Stimulated activated CD8-positive, alpha-beta memory T cell treated with anti-CD3 and anti-CD28 coated beads, Interleukin-12 subunit alpha, Interleukin-12 subunit beta, amount 100 ng/mL, for 4 hours (primary cell): ENCODE measurements at regions not wholly inside any gene's neighbourhood (a gene's known extent, or its start where the extent isn't known, plus 50 kb on each side); places are given as distances from the start of the nearest gene placed in this dataset.
"Not testable (repeated sequence)": the region's sequence is repeated elsewhere in the genome, so short reads cannot be mapped to it uniquely, and the experiment has no call there.

Source experiments
- DNase-seq: peaks from one replicate; pipeline ENCODE4 v3.0.0-alpha.2; 2020; ENCODE audit warnings: low read depth

DNA sequence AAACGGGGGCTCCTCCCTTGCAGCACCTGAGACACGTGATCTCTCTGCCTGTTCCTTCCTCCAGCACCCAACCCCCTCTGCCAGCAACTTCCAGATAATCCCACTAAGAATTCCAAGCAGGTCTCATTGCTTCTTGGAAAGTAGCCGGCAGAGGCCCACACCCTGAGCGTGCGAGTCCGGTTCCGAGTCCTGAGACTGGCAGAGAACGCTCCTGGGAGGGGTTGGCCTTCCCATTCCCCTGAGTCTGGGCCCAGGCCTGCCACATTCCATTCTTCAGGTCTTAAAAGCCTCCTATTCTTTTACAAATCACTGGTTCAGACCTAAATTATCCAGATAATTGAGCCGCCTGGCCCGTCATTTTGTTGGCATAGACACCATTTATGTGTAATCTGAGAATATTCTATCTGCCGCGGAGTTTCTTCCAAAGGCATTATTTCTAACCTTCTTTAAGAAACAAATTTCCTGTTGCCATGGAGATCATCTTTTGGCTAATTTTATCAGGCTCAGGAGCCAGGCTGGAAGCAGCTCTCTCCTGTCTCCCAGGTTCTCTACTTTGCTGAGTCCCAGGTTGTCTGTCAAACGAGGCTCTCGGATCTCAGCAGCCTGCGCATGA is 165.4 kb downstream of the MYCN start:
- no peak for DNase-seq

- no peak for DNase-seq
These were observed 164.8 kb downstream of the MYCN start for GRCh38 chr2:16104949-16105668.

DNA sequence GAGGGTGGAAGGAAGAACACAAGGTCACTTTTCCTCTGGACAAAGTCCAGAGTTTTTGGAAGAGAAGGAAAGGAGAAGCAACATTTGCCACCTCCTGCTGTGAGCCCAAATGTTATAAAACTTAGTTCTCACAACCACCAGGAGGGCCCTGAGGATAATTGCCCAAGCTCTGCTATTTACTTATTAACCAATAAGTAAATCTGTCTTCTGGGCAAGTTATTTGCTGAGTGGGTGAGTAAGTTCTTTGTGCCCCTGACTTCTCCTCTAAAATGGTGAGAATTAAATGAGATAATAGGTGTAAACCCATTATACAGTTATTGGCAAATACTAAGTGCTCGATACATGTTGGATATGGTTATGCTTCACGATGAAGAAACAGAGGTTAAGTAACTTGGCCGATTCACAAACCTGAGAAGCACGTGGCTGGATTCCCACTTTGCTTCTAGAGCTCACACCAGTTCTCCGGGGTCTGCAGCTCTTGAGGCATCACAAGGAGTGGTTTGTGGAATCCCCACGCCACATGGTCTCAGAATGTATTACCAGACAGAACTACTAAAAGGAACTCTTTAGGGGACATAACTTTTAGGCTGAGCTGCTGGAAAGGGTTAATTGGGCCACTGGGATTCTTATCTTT is 164.1 kb downstream of the MYCN start:
- no peak for DNase-seq

DNA sequence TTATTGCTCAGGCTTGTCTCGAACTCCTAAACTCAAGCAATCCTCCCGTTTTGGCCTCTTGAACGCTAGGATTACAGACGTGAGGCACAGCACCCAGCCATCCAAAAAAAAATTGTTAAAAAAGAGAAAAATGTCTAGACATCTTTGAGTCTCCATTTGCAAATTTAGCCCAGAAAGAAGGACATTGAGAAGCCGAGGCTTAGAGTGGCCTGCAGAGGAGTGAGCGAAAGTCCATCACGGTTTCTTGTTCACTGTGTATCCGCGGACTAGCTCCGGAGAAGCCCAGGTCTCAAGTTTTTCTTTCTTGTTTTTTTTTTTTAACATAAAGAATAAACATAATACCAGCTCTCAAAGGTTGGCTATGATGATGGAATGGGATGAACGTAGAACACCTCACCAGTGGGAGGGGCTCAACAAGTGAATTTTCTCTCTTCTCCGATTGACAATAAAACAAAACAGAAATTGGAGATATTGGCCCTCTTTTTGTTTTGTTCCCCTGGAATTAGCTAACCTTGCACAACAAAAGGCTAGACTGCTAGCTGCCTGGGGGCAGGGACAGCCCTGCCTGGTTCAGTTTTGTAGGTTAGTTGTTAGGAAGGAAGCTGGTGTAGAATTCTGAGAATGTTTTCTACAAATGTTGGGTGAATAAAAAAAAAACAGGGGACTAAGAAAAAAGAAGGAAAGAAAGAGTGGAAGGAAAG is 163.4 kb downstream of the MYCN start:
- DNase-seq, result no peak

GRCh38 chr2:16102976-16103380 is 162.6 kb downstream of the MYCN start:
- no peak for DNase-seq

GRCh38 chr2:16102358-16102975 is 162.1 kb downstream of the MYCN start:
- DNase-seq, result no peak

- DNase-seq, result no peak
These were observed 160.8 kb downstream of the MYCN start for GRCh38 chr2:16101196-16101595.

- DNase-seq, result no peak
These were observed 159.7 kb downstream of the MYCN start for GRCh38 chr2:16100006-16100405.

GRCh38 chr2:16099326-16099725 is 159.0 kb downstream of the MYCN start:
- DNase-seq, result no peak

- DNase-seq, result no peak
These were observed 156.6 kb downstream of the MYCN start for GRCh38 chr2:16096962-16097361.

DNA sequence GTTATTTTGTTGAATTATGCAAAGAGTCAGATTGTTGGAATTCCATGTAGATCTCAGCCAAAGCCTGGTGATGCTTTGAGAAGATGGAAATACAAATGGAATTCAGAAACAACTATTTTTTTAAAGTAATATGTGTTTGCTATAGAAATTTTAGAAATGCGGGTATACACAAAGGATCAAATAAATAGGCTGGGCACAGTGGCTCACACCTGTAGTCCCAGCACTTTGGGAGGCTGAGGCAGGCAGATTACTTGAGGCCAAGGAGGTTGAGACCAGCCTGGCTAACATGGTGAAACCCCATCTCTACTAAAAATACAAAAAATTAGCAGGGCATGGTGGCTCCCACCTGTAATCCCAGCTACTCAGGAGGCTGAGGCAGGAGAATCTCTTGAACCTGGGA is 155.1 kb downstream of the MYCN start:
- DNase-seq, result not testable (repeated sequence)

- no peak for DNase-seq
These were observed 154.5 kb downstream of the MYCN start for GRCh38 chr2:16094811-16095210.

- DNase-seq, result no peak
These were observed 153.5 kb downstream of the MYCN start for GRCh38 chr2:16093639-16094529.

DNA sequence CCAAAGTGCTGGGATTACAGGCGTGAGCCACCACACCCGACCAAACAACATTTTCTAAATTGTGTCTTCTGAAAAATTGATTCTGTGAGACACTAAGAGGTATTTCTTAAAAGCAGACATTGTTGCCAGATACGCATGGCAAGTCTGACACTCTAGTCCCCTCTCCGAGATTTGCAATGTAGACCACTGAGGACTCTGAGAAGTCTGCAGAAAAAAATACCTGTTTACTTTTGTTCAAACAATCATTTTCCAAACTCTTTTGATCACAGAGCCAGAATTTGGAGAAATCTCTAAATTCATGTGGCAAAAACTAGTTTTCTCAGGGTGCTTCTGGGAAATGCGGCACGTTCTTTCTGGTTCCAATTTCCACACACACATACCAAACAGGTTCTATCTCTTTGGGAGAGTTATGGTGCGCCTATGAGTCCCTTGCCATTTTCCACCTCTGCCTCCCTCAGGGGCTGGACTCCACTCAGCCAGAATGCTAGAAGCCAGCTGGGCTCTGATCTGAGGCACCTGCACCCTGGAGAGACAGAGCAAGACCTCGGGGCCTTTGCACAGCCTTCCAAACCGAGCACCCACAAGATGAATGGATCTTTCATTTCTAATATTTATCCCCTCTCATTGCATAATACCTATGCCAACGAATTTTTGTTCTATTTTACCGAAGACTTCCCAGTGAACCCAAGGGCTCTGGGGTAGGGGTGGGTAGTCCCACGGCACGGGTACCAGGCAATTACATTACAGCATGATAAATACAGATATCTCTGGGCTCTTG is 152.7 kb downstream of the MYCN start:
- no peak for DNase-seq

DNA sequence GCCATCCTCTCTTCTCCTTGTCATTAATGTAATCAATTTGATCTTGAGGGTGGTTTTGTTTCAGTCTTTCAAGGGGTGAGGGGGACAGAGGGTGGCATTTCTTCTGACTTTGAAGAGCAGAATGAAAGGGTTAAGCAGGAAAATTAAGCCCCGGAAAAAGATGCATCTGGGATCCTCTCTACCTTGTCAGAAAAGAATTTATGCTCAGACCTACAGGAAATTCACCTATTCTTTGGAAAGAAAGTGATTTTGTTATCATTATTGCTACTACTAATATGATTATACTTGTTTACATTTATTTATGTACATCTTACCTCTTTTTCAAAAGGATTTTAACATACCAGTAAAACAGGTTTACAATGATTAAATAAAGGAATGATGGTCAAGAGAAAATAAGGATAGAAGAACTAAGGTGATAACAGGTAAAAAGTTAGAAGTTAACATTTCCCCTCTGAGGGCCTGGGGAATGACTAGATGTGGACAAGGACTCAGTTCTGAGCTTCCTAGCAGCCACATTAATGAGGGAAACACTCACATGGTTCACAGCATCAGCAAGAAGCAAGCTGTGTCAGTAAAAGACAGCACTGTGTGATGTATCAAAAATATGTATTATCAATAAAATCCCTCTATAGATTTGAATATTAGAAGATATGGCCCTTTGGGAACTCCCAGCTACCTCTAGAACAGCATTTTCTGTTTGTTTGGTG is 151.4 kb downstream of the MYCN start:
- no peak for DNase-seq

DNA sequence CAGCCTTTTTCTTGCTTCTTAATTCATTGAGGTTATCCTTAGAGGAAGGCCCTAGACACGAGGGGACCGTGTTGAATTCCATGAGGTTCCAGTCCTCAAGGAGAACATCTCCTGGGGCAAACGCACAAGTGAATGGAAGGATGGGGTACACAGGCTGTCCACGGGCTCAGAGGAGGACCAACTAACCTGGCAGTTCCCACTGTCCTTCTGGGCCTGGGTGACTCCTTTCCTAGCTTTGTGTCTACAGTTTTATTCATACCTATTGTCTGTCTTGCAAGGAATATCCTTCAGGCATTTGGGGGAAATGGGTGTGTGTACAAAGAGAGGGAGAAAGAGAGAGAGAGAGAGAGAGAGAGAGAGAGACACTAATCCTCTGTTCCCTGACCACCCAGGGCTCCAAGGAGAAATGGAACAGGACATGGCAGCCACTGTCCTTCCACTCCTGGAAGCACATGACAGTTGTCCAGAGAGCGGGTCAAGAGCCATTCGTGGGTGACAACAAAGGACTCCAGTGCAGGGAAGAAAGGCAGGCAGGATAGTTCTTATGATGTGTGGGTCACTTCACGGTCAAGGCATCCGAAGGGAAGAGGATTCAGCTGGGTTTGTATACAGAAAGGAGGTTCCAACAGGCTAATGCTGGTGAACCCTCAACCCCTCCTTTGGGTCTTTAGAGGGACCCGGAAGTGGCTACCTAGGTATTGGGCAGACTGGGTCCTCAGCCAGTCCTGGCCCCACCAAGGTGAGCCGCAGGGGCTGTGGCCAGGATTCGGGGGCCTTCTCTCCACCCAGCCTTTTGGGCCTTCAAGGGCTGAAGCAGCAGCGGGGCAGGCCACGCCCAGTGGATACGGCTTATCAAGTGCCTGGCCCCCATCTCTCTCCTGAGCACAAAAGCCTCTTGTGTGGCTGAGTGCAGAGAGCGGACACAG is 150.6 kb downstream of the MYCN start:
- no peak for DNase-seq

GRCh38 chr2:16089491-16089890 is 149.1 kb downstream of the MYCN start:
- not testable (repeated sequence) for DNase-seq

- no peak for DNase-seq
These were observed 148.4 kb downstream of the MYCN start for GRCh38 chr2:16088802-16089112.
